ENCODE measurements at regions not wholly inside any gene's neighbourhood (a gene's known extent, or its start where the extent isn't known, plus 50 kb on each side); places are given as distances from the start of the nearest gene placed in this dataset.

- TF ChIP-seq CTCF (IDR thresholded peaks at IDR 0.05 in 4 of 5, conservative IDR thresholded peaks at IDR 0.05 in 1 of 5) = no peak
- TF ChIP-seq POLR2A (IDR thresholded peaks at IDR 0.05) = no peak
Measured at GRCh38 chrX:9164533-9165426, 130.9 kb upstream of the FAM9B start.

All from gastrocnemius medialis (tissue), 4 donors.